Endodermal cell (in vitro differentiated cells): ENCODE measurements at regions not wholly inside any gene's neighbourhood (a gene's known extent, or its start where the extent isn't known, plus 50 kb on each side); places are given as distances from the start of the nearest gene placed in this dataset.
A peak's percentile ranks its signal among the peaks of the same experiment; 100 is the strongest.

Experiments used
- DNase-seq: peaks from one replicate; pipeline ENCODE4 v3.0.0-alpha.2; 2017
- H3K27ac ChIP-seq: 2 replicates; pipeline ENCODE4 v1.5.1; 2013; ENCODE audit warnings: mild to moderate bottlenecking, low read depth, low read length, moderate library complexity
- H3K27me3 ChIP-seq: 2 replicates; pipeline ENCODE4 v1.6.1; 2013; ENCODE audit warnings: mild to moderate bottlenecking, low read length, moderate library complexity; ENCODE audit not compliant: insufficient read depth, control insufficient read depth, poor library complexity, severe bottlenecking
- H3K36me3 ChIP-seq: 2 replicates; pipeline ENCODE4 v1.7.0; 2013; ENCODE audit warnings: mild to moderate bottlenecking, low read length, moderate library complexity; ENCODE audit not compliant: control insufficient read depth, insufficient read depth
- H3K4me1 ChIP-seq: one replicate; pipeline ENCODE4 v1.7.0; 2013; ENCODE audit warnings: low read length; ENCODE audit not compliant: control insufficient read depth, insufficient read depth
- H3K4me3 ChIP-seq: 2 replicates; pipeline ENCODE4 v1.5.1; 2013; ENCODE audit warnings: mild to moderate bottlenecking, low read length, moderate library complexity
- H3K9ac ChIP-seq: 2 replicates; pipeline ENCODE4 v1.6.1; 2013; ENCODE audit warnings: mild to moderate bottlenecking, low read length, moderate library complexity; ENCODE audit not compliant: poor library complexity, severe bottlenecking; ENCODE audit errors: extremely low read depth
- H3K9me3 ChIP-seq: 2 replicates; pipeline ENCODE4 v1.6.1; 2013; ENCODE audit warnings: mild to moderate bottlenecking, low read length, moderate library complexity; ENCODE audit not compliant: control insufficient read depth
- H3K27ac Mint-ChIP-seq: 2 replicates; pipeline ENCODE4 v1.8.0; 2020; ENCODE audit warnings: mixed read lengths
- H3K27me3 Mint-ChIP-seq: 2 replicates; pipeline ENCODE4 v1.8.0; 2021; ENCODE audit warnings: mild to moderate bottlenecking, mixed read lengths; ENCODE audit not compliant: insufficient read depth
- H3K36me3 Mint-ChIP-seq: 2 replicates; pipeline ENCODE4 v1.8.0; 2020; ENCODE audit warnings: low read depth, mixed read lengths
- H3K4me1 Mint-ChIP-seq: 2 replicates; pipeline ENCODE4 v1.8.0; 2020; ENCODE audit warnings: mixed read lengths
- H3K4me3 Mint-ChIP-seq: 2 replicates; pipeline ENCODE4 v1.8.0; 2020; ENCODE audit warnings: mild to moderate bottlenecking, moderate library complexity, mixed read lengths
- H3K9me3 Mint-ChIP-seq: 2 replicates; pipeline ENCODE4 v1.8.0; 2020; ENCODE audit warnings: mild to moderate bottlenecking, mixed read lengths
- CTCF ChIP-seq: fragments of 200-600 bp; sonication (generic); conservative IDR thresholded peaks from 2 replicates; pipeline ENCODE4 v1.5.0; 2021; ENCODE audit warnings: antibody characterized with exemption, mild to moderate bottlenecking
- WGBS, 2 experiments: methylation state at CpG; one replicate each; pipeline versions ENCODE4 v1.1.5 to v1.1.7; 2013; ENCODE audit warnings: missing lambda C conversion rate in 2 of 2, mixed read lengths in 1 of 2; ENCODE audit not compliant: insufficient coverage in 1 of 2, insufficient read length in 1 of 2; 5-methylcytosine and 5-hydroxymethylcytosine counted together

GRCh38 chr17:77636835-77637817 is 321.4 kb upstream of the TNRC6C start:
- Histone ChIP-seq H3K4me3 (no peak overlapping the region), H3K4me1 (no peaks in the 10 kb centered on the region), H3K27me3 (peaks cover 27% of the 10 kb centered on the region), H3K27ac (no peak overlapping the region), H3K9me3 (no peaks in the 10 kb centered on the region), H3K36me3 (no peaks in the 10 kb centered on the region), H3K9ac (no peak overlapping the region)
- H3K27ac Mint-ChIP-seq: no peak overlapping the region
- H3K36me3 Mint-ChIP-seq: no peaks in the 10 kb centered on the region
- H3K4me1 Mint-ChIP-seq: no peaks in the 10 kb centered on the region
- H3K4me3 Mint-ChIP-seq: no peak overlapping the region
- TF ChIP-seq CTCF: no peak
- no peaks in the 10 kb centered on the region for H3K9me3 Mint-ChIP-seq
- 84 to 87% methylated on average over 14 to 19 of the region's 19 CpGs for WGBS, 2 experiments
- peaks cover 62% of the 10 kb centered on the region for H3K27me3 Mint-ChIP-seq
- peak; percentile 53 for DNase-seq

GRCh38 chr17:77637818-77638575 is 320.5 kb upstream of the TNRC6C start:
- Histone ChIP-seq H3K9me3 (no peaks in the 10 kb centered on the region), H3K9ac (no peak overlapping the region), H3K27me3 (peaks cover 27% of the 10 kb centered on the region), H3K4me3 (no peak overlapping the region), H3K27ac (peak overlapping the region; percentile 64), H3K4me1 (no peaks in the 10 kb centered on the region), H3K36me3 (no peaks in the 10 kb centered on the region)
- H3K27ac Mint-ChIP-seq: no peak overlapping the region
- H3K36me3 Mint-ChIP-seq: no peaks in the 10 kb centered on the region
- DNase-seq: no peak
- no peak for TF ChIP-seq CTCF
- no peaks in the 10 kb centered on the region for H3K4me1 Mint-ChIP-seq
- WGBS, 2 experiments: 57 to 82% methylated on average over 11 to 16 of the region's 16 CpGs
- H3K27me3 Mint-ChIP-seq: peaks cover 62% of the 10 kb centered on the region
- no peak overlapping the region for H3K4me3 Mint-ChIP-seq
- no peaks in the 10 kb centered on the region for H3K9me3 Mint-ChIP-seq

- Histone ChIP-seq H3K27ac (no peak overlapping the region), H3K9ac (no peak overlapping the region), H3K4me3 (no peak overlapping the region), H3K9me3 (no peaks in the 10 kb centered on the region), H3K36me3 (no peaks in the 10 kb centered on the region), H3K4me1 (no peaks in the 10 kb centered on the region), H3K27me3 (peaks cover 27% of the 10 kb centered on the region)
- Mint-ChIP-seq H3K9me3 (no peaks in the 10 kb centered on the region), H3K36me3 (no peaks in the 10 kb centered on the region), H3K4me1 (peaks cover 2% of the 10 kb centered on the region), H3K27ac (no peak overlapping the region), H3K4me3 (no peak overlapping the region), H3K27me3 (peaks cover 55% of the 10 kb centered on the region)
- no peak for DNase-seq
- no peak for TF ChIP-seq CTCF
- 89 to 97% methylated on average over 3 of the region's 3 CpGs for WGBS, 2 experiments
Observed at GRCh38 chr17:77640252-77640651, 318.3 kb upstream of the TNRC6C start.
